ENCODE measurements at regions not wholly inside any gene's neighbourhood (a gene's known extent, or its start where the extent isn't known, plus 50 kb on each side); places are given as distances from the start of the nearest gene placed in this dataset.

GRCh38 chr11:25776238-25776637 is 555.7 kb upstream of the ANO3 start:
- no peak for TF ChIP-seq CTCF (IDR thresholded peaks at IDR 0.05)
- no peak for TF ChIP-seq POLR2A (IDR thresholded peaks at IDR 0.05; ENCODE audit: low read depth)
- no peak for TF ChIP-seq EP300 (IDR thresholded peaks at IDR 0.05)
